GM21515 (cell line): ENCODE measurements at regions not wholly inside any gene's neighbourhood (a gene's known extent, or its start where the extent isn't known, plus 50 kb on each side); places are given as distances from the start of the nearest gene placed in this dataset.
"Not testable (repeated sequence)": the region's sequence is repeated elsewhere in the genome, so short reads cannot be mapped to it uniquely, and the experiment has no call there.

Source experiments
- ATAC-seq: cut with Tn5 transposase; IDR thresholded peaks from one replicate; pipeline ENCODE4 v1.9.1; 2021; ENCODE audit not compliant: unreplicated experiment

DNA sequence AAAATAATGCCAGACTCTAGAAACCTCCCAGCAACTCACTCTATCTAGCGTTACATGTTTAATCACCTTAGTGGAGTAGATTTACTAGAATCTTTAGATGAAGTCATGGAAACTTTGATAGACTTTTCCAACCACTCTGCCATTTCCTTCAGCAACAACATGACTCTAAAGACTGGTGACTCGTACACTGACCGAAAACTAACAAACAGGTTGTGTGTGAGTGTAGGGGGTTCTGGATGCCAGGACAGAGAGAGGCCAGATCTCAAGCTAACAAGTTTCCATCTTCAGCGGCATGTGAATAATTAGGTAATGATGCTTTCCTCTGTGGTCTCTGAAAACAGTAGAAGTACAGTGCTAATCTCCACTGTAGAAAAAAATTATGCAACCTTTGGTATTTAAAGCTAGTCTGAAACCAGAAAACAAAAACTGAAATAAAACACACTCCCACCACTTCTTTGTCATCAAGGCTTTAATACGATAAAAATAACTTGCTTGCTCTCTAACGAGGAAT is 286.4 kb downstream of the PRDM5 start:
- ATAC-seq: no peak

DNA sequence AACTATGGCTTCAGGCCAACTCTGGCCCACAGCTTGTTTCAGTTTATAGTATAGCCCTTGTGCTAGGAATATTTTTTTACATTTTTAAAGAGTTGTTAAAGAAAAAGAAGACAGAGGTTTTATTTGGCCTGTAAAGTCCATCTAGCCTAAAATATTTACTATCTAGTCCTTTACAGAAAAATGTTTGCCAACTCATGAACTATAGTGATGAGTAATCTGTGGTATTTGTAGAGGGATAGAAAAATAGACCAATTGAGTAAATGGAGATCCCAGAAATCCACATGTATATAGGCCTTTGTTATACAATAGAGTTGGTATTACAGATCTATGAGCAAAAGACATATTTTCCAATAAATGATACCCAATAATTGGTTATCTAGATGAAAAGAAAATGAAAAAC is 288.7 kb downstream of the PRDM5 start:
- ATAC-seq: no peak

DNA sequence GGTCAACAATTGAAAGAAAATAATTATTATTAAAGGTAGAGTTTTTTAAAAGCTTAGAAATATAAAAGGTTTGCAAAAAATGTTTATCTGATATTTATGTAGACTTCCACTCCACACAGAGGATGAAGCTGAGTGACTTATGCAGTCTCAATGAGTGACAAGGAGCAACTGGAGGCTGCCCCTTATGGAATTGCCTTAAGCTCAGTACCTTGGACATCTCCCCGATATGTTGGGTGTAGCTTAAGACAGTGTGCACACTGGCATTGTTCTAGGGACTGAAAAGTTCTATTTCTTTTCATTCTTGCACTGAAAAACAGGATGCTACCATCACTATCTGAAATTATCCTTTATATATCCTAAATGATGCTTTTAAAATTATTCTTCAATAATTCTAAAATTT is 292.1 kb downstream of the PRDM5 start:
- no peak for ATAC-seq

DNA sequence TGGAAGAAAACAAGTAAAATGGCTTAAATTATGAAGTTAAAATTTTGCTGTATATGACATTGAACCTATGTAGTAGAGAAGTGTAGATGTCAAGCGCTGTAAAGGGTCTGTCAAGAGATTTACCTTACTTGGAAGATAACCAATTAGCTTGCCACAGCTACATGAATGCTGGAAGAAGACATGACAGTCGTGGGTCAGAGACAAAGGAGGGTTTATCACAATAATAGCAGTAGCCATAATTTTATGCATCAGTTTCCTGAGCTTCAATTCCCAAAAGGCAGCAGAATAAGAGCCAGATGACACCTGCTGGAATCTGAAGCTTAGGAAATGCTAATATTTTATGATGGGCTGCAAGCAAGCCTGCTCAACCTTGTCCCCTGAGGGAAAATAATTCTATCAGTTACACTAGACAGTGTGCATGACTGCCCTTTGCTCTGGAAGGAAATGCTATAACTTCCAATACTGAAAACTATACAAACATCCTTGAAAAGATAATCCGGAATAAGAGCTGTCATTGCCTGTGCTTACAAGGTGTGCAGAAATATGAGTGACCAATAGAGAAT is 292.9 kb downstream of the PRDM5 start:
- ATAC-seq: no peak

DNA sequence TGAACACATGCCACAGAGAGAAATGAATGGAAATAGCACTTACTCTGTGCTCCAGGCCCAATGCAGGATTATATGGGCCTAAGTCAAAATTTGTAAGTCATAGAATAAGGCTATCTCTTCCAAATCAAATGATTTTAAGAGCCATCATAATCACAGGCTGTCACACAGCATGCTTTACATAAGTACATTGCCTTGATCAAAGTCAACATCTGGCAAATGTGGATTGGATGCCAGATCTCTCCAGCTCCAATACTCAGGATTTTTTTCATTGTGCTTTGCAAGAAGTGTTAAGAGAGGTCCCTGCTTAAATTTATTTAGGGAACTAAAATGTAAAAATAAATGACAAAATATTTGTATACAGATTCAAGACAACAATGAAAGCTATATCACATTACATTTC is 299.9 kb downstream of the PRDM5 start:
- no peak for ATAC-seq

DNA sequence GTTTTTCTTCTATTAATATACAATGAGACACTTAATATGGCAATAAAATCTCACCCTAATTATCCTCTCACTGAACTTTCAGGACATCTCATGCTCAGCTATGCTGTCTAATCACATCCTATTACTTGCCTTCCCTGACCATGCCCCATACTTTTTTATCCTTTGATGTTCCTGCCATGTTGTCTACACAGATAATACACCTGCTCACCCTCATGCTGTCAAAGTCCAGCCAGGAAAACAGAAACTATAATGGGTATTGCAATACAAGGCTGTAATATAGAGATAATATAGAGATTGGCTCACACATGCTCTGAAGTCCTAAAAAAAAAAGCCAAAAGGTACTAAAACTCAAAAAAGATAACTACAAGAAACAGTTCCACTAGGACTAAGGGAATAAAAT is 305.4 kb downstream of the PRDM5 start:
- ATAC-seq: no peak

DNA sequence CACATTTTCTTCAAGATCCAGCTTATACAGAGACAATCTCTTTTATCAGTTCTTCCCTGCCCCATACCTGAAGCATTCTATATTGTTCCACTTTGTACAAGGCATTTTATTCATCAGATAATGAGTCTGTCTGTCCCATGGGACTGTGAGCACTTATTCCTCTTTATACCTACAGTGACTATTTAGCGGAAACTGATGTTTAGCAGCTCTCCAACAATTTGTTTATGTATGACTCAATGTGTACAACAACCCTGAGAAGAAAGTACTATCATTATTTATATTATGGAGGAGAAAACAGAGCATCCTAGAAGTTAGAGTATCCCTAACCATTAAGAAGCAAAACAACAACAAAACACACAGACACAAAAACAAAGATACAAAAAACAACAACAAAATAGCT is 306.5 kb downstream of the PRDM5 start:
- no peak for ATAC-seq

DNA sequence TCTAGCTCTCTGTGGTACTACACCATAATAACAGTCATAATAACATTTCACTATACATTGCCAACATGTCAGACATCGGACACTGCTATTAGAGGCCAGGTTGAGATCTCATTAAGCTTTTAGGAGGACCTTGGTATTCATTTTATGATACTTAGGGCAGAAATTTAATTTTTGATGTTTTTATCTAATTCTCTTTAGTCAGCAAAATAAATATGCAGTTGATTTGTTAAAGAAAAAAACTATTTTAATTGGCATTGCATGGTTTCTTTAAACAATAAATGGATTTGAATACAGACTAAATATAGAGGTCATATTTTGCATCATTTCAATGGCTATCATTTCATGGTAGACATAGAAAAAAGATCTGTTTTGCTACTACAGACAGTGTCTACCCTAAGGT is 308.7 kb downstream of the PRDM5 start:
- ATAC-seq: no peak

DNA sequence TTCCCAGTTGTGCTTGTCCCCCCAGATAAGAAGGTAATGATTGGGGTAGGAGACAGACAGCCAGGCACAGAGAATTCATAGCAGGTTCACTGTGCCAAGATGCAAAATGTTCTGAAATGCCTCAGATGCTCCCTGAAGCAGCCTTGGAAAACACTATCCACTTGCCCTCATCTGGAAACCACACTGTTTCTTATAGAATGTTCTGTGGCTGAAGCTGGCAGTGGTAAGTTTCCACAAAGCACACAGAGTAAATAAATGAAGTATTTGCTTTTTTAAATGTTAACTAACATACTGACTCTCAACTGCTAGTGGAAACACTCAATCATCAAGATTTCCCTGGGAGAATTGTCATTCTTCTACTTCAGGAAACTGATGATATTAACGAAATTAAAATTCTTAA is 311.4 kb downstream of the PRDM5 start:
- ATAC-seq: no peak

DNA sequence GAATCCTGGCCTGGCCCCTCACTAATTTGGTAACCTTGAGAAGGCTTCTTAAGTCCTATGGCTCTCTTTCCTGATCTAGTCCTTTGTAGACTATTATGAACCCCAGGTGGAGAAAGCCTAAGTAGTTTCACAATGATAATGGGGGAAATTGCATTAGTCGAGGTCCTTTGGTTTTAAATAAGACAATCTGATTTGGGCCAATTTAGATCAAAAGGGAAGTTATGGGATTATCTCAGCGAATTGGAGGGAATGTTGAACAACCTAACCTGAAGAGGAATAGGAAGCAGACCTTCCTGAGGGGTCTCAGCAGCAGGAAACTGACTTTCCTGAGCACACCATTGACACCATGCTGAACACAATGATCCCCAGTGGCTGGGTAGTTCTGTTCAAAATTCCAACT is 331.5 kb downstream of the PRDM5 start:
- no peak for ATAC-seq

DNA sequence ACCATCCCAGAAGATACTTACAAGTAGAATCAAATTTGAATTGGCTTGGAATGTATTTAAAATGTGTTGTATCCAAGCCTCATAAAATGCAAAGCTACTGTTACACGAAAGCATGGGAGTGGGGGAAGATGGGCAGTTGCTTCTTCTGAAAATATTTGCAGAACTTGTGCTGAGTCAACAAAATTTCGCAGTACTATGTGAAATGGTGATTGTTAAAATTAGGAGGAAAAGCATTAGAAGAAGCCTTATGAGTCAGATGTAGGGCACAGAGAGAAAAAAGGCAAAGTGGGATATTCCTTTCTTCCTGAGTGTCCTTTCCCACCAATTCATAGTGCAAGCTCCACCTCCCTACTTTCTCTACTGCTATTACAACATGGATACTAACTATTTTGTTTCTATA is 332.7 kb downstream of the PRDM5 start:
- ATAC-seq: no peak

DNA sequence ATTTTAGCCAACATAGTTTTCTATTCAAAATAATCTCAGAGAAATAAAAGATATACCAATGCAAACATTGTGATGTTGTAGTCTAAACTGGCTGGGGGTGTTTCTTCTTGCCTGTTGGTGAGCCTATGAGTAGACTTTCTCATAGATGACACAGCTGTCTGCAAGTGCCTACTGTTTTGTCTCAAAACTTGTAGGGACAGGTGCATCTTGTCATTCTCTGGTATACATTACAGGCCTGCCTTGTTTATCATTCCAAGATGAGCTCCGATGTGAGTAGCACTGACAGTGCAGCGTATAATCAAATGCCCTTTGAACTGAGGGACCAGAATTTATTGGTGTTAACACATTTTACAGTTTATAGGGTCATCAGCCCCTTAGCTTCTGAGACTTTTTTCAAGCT is 353.8 kb downstream of the PRDM5 start:
- no peak for ATAC-seq

DNA sequence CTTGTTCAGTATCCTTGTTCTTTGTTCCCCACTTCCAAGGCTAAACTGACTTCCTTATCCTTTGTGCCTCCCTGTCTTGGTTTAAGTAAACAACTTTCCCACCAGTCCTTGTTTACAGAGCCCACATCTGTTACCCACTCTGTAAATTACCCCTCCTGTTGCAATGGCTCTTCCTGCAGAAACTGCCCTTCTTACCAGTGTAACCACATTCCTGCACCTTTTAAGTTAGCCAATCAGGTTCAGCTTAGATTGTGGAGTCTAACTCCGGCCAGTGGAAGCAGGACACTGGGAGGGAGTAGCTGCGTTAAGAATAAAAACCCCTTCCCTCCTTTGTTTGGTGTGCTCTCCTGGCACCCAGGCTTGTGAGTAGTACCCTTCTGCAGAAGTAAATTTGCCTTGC is 360.9 kb downstream of the PRDM5 start:
- ATAC-seq: no peak

DNA sequence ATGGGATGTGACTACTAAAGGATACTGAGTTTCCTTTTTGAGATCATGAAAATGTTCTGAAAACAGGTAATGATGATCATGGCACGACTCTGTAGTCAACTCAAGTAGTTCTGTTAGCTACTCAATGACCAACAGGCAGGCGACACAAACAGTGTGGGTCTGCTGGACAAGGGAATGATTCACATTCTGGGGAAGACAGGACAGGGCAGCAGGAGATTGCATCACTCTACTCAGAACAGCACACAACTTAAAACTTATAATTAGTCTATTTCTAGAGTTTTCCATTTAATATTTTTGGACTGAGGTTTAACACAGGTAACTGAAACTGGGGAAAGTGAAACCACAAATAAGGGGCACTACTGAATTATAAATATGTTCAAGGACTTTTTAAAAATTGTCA is 365.2 kb downstream of the PRDM5 start:
- ATAC-seq: no peak

DNA sequence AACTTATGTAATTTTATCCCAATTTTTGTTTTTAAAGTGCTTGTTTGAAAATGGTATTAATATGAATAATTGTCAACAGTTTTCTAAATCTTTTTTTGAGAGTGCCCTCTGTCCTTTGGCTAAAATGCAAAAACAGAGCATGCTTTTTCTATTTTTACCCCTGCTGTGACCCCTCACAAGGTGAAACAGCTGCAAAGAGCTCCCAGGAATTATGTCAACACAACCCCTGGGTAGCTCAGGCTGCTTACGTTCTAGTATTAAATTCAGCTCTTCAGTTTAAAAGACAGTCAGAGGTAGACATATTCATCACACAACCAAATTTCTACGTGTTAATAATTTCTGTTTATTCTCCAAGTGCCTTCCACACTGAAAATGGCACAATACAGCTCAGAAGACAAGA is 367.5 kb downstream of the PRDM5 start:
- no peak for ATAC-seq

DNA sequence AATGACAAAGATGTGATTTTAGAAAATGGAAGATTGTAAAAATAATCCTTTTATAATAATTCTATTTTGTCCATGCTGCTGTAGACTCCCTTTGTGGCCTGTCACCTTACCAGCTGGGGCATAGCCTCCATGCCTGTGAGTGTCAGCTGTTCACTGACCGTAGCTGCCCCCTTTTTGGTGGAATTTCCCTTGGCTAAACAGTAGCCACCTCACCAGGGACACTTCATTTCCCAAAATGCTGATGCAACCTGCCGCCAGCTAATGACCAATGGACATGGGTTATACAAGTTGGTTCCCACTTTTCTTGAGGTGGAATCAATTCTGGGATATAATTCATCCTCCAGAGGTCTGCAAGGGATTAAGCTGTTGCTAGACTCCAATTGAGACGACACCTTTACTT is 368.4 kb downstream of the PRDM5 start:
- no peak for ATAC-seq

DNA sequence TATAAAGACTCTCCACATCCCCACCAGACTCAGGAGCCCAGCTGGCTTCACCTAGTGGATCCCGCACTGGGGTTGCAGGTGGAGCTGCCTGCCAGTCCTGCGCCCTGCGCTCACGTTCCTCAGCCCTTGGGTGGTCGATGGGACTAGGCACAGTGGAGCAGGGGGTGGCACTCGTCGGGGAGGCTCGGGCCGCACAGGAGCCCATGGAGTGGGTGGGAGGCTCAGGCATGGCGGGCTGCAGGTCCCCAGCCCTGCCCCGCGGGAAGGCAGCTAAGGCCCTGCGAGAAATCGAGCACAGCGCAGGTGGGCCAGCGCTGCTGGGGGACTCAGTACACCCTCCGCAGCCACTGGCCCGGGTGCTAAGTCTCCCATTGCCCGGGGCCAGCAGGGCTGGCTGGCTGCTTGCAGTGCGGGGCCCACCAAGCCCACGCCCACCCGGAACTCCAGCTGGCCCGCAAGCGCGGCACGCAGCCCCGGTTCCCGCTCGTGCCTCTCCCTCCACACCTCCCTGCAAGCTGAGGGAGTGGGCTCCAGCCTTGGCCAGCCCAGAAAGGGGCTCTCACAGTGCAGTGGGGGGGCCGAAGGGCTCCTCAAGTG is 371.8 kb downstream of the PRDM5 start:
- not testable (repeated sequence) for ATAC-seq

DNA sequence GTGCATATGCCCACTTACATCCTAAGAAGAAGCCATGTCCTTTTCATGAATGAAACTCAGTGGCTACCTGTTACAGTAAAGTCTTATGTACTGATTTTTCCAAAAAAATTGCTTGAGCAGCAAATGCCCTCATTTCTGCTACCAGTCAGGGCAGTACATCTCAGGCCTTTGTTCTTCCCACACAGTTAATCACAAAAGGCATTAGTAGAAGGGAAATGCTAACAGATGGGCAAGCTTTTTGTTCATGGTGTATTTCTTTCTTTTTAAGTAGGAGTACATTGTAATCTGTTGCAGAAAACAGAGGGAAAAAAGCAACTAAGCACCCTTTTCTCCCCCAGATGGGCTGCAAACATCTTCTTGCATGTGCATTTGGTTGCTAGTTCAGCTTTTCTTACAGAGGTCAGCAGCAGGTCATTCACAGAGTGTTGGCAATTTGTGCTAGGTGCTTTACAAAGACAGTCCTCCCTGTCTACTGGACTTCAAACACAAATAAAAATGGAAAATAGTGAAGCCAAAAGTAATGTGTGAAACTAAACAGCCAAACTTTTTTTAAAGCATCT is 373.4 kb downstream of the PRDM5 start:
- ATAC-seq: no peak

DNA sequence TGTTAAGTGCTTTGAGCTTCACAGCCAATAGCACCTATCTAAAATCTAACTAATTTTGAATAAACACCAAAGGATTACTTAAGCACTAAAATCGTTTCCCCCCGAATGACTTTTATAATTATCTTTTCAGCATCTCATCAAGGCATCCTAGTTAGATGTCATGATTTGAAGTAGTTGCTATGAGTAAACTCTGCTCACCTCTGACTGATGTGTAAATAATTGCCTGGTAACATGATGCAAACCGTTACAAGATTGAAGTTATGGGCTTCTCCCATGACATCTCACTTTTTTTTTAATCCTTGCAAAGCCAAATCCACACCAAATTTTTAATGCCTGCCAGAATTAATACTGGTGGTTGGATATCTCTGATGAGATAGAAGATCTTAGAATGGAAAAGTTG is 377.1 kb downstream of the PRDM5 start:
- ATAC-seq: no peak

DNA sequence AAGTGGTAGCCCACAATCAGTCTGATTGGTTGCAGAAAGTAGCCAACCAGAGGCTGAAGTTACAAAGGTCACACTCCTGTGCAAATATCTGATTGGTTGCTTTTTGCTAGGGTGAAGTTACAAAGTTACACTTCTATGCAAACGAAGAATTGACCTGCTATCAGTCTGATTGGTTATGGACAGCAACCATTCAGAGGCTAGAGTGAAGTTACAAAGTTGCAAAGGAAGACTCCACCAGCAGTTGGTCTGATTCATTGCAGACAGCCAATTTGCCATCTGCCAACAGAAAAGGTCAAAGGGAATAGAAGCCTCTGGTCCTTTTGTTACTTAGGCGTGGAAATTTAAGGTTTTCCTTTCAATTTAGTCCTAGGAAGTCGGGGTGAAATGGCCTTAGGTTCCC is 377.7 kb downstream of the PRDM5 start:
- no peak for ATAC-seq

DNA sequence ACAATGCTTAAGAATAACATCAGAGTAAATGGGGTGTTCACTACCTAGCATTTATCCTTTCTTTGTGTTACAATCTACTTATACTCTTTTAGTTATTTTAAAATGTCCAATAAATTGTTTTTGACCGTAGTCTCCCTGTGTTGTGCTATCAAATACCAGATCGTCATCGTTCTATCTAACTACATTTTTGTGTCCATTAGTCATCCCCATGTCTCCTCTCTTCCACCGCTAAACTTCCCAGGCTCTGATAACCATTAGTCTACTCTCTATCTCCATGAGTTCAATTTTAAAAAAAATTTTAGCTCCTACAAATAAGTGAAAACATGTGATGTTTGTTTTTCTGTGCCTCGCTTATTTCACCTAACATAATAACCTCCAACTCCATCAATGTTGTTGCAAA is 381.9 kb downstream of the PRDM5 start:
- ATAC-seq: no peak

DNA sequence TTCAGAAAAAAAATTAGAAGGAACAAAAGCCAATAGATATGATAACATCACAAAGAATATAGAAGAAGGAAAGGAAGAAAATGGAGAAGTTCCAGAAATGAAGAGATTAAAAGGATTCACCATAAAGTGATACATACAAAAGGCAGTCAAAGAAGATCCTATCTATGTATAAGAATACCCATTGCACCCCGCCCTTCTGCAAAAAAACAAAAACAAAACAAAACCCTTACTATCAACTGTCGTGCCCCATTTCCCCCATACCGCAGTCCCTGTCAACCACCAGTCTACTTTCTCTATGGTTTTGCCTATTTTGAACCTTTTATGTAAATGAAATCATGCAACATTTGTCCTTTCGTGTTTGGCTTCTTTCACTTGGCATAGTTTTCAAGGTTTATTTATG is 385.6 kb downstream of the PRDM5 start:
- no peak for ATAC-seq

DNA sequence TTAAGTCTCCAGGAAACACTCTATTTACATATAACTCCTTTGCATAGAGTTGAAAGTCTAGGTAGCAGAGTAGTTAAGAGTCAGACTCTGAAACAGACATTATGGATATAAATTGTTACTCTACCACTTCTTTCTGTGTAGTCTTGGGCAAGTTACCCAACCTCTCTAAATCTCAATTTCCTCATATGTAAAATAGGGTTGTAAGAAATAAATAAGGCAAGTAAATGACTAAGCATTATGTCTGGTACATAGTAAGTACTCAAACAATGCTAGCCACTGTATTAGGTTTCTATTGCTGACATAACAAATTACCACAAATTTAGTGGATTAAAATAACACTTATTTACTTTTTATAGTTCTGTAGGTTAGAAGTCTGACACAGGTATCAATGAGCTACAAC is 394.1 kb downstream of the PRDM5 start:
- ATAC-seq: no peak
